CD4-positive, alpha-beta memory T cell (primary cell): ENCODE measurements at regions not wholly inside any gene's neighbourhood (a gene's known extent, or its start where the extent isn't known, plus 50 kb on each side); places are given as distances from the start of the nearest gene placed in this dataset.
"Not testable (repeated sequence)": the region's sequence is repeated elsewhere in the genome, so short reads cannot be mapped to it uniquely, and the experiment has no call there.

Experiments
- CTCF ChIA-PET: fragments of 350-600 bp; sonication (Branson Sonifier 250); formaldehyde crosslinking; loops from one replicate; lab custom pipeline; 2021; ENCODE audit warnings: inconsistent platforms; ENCODE audit not compliant: partially characterized antibody; lab: Charles Lee
- POLR2A ChIA-PET: fragments of 350-600 bp; sonication (Branson Sonifier 250); formaldehyde crosslinking; loops from one replicate; lab custom pipeline; 2021; ENCODE audit not compliant: partially characterized antibody; lab: Charles Lee
- DNase-seq, 5 donors: peaks; one replicate each; pipeline versions ENCODE4 v3.0.0 to v3.0.0-alpha.2; 2020 to 2022; ENCODE audit warnings: mixed read lengths in 1 of 5
- H3K27ac ChIP-seq: one replicate; pipeline ENCODE4 v1.7.0; 2013; ENCODE audit warnings: low read depth, low read length
- H3K27me3 ChIP-seq: 2 replicates; pipeline ENCODE4 v1.7.0; 2013; ENCODE audit warnings: mild to moderate bottlenecking, low read length, moderate library complexity; ENCODE audit not compliant: insufficient read depth
- H3K36me3 ChIP-seq: 2 replicates; pipeline ENCODE4 v1.7.0; 2013; ENCODE audit warnings: mild to moderate bottlenecking, low read length, moderate library complexity; ENCODE audit not compliant: insufficient read depth
- H3K4me1 ChIP-seq: 2 replicates; pipeline ENCODE4 v1.7.0; 2013; ENCODE audit warnings: mild to moderate bottlenecking, low read length, moderate library complexity; ENCODE audit not compliant: insufficient read depth
- H3K4me3 ChIP-seq, 2 donors: one replicate each; pipeline ENCODE4 v1.7.0; 2013; ENCODE audit warnings: low read length in 2 of 2, mild to moderate bottlenecking in 1 of 2
- H3K9me3 ChIP-seq, 2 donors: one replicate each; pipeline ENCODE4 v1.7.0; 2013; ENCODE audit warnings: low read length in 2 of 2, control low read depth in 1 of 2; ENCODE audit not compliant: control insufficient read depth in 1 of 2
- H3K27ac Mint-ChIP-seq, 7 donors: one replicate each; pipeline ENCODE4 v1.8.0; 2020 to 2021; ENCODE audit warnings: mixed read lengths in 7 of 7, mild to moderate bottlenecking in 6 of 7, inconsistent platforms in 3 of 7, moderate library complexity in 3 of 7
- H3K27me3 Mint-ChIP-seq, 2 donors: one replicate each; pipeline ENCODE4 v1.8.0; 2020 to 2021; ENCODE audit warnings: mixed read lengths in 2 of 2
- H3K36me3 Mint-ChIP-seq, 2 donors: one replicate each; pipeline ENCODE4 v1.8.0; 2020 to 2021; ENCODE audit warnings: mixed read lengths in 2 of 2, inconsistent platforms in 1 of 2, mild to moderate bottlenecking in 1 of 2
- H3K4me1 Mint-ChIP-seq, 4 donors: one replicate each; pipeline ENCODE4 v1.8.0; 2020 to 2021; ENCODE audit warnings: mixed read lengths in 4 of 4, mild to moderate bottlenecking in 1 of 4
- H3K4me3 Mint-ChIP-seq, 8 donors: one replicate each; pipeline ENCODE4 v1.8.0; 2020 to 2021; ENCODE audit warnings: mixed read lengths in 8 of 8, mild to moderate bottlenecking in 7 of 8, moderate library complexity in 6 of 8, inconsistent platforms in 3 of 8
- H3K9me3 Mint-ChIP-seq, 8 donors: one replicate each; pipeline ENCODE4 v1.8.0; 2020 to 2021; ENCODE audit warnings: mixed read lengths in 8 of 8, mild to moderate bottlenecking in 5 of 8, inconsistent platforms in 3 of 8, moderate library complexity in 1 of 8
- intact Hi-C: fragments of 100-400 bp; cut with micrococcal nuclease; formaldehyde crosslinking; loops from one replicate; pipeline ENCODE4 v1.15.1; 2023

DNA sequence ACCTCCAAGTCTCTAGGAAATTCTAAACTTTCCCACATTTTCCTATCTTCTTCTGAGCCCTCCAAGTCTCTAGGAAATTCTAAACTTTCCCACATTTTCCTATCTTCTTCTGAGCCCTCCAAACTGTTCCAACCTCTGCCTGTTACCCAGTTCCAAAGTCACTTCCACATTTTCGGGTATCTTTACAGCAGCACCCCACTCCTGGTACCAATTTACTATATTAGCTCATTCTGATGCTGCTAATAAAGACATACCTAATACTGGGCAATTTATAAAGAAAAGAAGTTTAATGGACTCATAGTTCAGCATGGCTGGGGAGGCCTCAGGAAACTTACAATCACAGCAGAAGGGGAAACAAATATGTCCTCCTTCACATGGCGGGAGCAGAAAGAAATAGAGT is 122.4 kb upstream of the PCGF5 start:
- H3K4me1 ChIP-seq, DNase-seq, H3K9me3 ChIP-seq, H3K36me3 ChIP-seq, H3K27ac Mint-ChIP-seq, H3K27me3 ChIP-seq, POLR2A ChIA-PET, intact Hi-C loops, H3K4me3 Mint-ChIP-seq, H3K27ac ChIP-seq, CTCF ChIA-PET, H3K27me3 Mint-ChIP-seq, H3K4me1 Mint-ChIP-seq, H3K4me3 ChIP-seq: not testable (repeated sequence)
- Mint-ChIP-seq H3K9me3 (peaks cover 4 to 31% (median 18%) of the 10 kb centered on the region in 8 donors), H3K36me3 (peaks cover 2 to 18% of the 10 kb centered on the region in 2 donors)

DNA sequence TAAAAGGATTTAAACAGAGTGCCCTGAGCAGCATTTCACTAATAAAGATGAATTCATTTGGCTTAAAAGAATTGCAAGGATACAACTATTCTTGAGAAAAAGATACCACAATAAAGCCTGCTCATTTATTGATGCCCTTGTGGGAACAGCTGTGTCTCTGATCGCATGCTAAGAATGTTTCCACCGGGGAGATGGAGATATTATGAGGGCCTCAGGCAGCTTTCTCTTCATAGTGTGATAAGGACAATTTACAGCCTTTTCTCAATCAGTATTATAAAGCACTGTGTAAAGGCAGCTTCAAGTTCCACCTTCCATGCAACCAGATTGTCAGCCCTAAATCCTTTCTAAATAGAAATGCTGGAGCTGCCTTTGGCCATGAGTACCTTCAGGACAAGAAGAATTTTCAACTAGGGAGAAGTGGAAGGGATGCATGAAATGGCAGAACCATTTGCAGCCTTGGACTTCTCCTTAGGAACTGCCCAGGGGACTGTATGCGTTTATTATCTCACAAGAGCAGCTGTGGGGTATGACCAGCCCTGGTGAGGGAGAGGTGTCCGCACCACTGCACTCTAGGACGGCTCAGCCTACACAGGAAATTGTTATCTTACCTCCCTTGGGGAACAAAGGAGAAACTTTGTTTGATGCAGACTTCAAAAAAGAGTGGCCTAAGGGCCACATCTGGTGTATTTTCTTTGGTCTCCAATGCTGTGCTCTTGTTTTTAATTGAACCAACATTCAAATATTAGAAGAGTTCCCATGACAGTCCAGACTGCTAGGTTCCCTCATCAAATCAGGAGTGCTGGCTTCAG is 116.9 kb upstream of the PCGF5 start:
- no peak overlapping the region for H3K27ac Mint-ChIP-seq
- Histone ChIP-seq H3K4me1 (no peaks in the 10 kb centered on the region), H3K36me3 (no peaks in the 10 kb centered on the region), H3K9me3 (no peaks in the 10 kb centered on the region), H3K27me3 (no peaks in the 10 kb centered on the region), H3K27ac (no peak overlapping the region), H3K4me3 (no peak overlapping the region)
- ChIA-PET POLR2A (no interaction called here), CTCF (no interaction called here)
- no peak overlapping the region for H3K4me3 Mint-ChIP-seq
- peaks cover 0 to 5% (median 0%) of the 10 kb centered on the region in 8 donors for H3K9me3 Mint-ChIP-seq
- no peak for DNase-seq
- H3K36me3 Mint-ChIP-seq: no peaks in the 10 kb centered on the region
- intact Hi-C loops: no loop called here
- peaks cover 0 to 1% (median under 1%) of the 10 kb centered on the region in 4 donors for H3K4me1 Mint-ChIP-seq
- no peaks in the 10 kb centered on the region for H3K27me3 Mint-ChIP-seq

DNA sequence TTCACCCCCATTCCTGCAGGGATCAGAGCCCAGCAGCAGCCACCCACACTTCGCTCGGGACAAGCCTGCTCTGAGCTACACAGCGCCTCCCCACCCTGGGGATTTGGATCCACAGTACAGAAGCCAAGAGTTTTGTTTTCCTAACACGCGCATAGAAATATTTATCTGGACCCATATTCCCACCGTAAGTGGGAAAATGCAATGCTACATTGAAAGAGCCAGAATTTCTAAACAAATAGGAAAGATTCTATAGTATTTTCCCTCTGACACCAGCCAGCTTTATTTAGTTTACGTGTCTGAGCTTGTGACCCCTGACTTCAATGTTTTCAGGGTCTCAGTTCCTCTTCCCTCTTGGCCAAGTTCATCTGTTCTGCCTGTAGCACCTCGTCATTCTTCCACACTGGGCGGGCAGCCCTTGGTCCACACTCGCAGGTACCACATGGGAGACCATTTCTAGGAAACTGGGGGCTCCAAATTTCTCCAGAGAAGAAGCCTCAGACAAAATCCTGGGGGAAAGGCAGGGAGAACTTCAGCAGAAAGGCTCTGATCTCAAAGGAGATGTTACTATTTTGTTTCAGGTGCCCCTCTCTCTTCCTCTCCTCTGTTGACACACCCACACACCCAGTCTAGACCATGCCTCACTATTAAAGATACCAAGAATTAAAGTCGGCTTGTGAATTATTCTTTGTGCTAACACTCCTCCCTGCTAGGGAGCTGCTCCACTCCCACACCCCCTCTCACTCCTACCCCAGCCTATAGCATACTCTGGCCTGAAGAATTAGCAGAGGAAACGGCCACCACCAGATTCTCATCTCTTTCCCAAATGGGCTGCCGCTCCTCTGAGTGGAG is 116.0 kb upstream of the PCGF5 start:
- H3K4me3 ChIP-seq: no peak overlapping the region
- Mint-ChIP-seq H3K4me3 (no peak overlapping the region), H3K27ac (no peak overlapping the region), H3K36me3 (peaks cover 0 to 1% of the 10 kb centered on the region in 2 donors), H3K9me3 (peaks cover 0 to 3% (median 0%) of the 10 kb centered on the region in 8 donors), H3K27me3 (peaks cover 0 to 2% of the 10 kb centered on the region in 2 donors), H3K4me1 (peaks cover 0 to 1% (median under 1%) of the 10 kb centered on the region in 4 donors)
- no peaks in the 10 kb centered on the region for H3K27me3 ChIP-seq
- H3K36me3 ChIP-seq: no peaks in the 10 kb centered on the region
- intact Hi-C loops: no loop called here
- DNase-seq: no peak
- ChIA-PET POLR2A (no interaction called here), CTCF (no interaction called here)
- no peak overlapping the region for H3K27ac ChIP-seq
- no peaks in the 10 kb centered on the region for H3K4me1 ChIP-seq
- no peaks in the 10 kb centered on the region for H3K9me3 ChIP-seq

DNA sequence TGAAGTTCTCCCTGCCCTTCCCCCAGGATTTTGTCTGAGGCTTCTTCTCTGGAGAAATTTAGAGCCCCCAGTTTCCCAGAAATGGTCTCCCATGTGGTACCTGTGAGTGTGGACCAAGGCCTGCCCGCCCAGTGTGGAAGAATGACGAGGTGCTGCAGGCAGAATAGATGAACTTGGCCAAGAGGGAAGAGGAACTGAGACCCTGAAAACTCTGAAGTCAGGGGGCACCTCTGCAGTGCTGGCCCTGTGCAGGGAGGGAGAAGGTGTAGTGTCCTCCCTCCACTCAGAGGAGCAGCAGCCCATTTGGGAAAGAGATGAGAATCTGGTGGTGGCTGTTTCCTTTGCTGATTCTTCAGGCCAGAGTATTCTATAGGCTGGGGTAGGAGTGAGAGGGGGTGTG is 115.2 kb upstream of the PCGF5 start:
- H3K4me3 Mint-ChIP-seq: no peak overlapping the region
- H3K27me3 Mint-ChIP-seq: peaks cover 0 to 2% of the 10 kb centered on the region in 2 donors
- intact Hi-C loops: no loop called here
- H3K9me3 Mint-ChIP-seq: peaks cover 0 to 3% (median 0%) of the 10 kb centered on the region in 8 donors
- no peak for DNase-seq
- POLR2A ChIA-PET: no interaction called here
- no peak overlapping the region for H3K27ac Mint-ChIP-seq
- H3K36me3 Mint-ChIP-seq: peaks cover 0 to 1% of the 10 kb centered on the region in 2 donors
- no peaks in the 10 kb centered on the region for H3K27me3 ChIP-seq
- CTCF ChIA-PET: no interaction called here
- H3K9me3 ChIP-seq: no peaks in the 10 kb centered on the region
- H3K36me3 ChIP-seq: no peaks in the 10 kb centered on the region
- H3K4me3 ChIP-seq: no peak overlapping the region
- H3K4me1 Mint-ChIP-seq: peaks cover 0 to 1% (median under 1%) of the 10 kb centered on the region in 4 donors
- H3K4me1 ChIP-seq: no peaks in the 10 kb centered on the region
- no peak overlapping the region for H3K27ac ChIP-seq

DNA sequence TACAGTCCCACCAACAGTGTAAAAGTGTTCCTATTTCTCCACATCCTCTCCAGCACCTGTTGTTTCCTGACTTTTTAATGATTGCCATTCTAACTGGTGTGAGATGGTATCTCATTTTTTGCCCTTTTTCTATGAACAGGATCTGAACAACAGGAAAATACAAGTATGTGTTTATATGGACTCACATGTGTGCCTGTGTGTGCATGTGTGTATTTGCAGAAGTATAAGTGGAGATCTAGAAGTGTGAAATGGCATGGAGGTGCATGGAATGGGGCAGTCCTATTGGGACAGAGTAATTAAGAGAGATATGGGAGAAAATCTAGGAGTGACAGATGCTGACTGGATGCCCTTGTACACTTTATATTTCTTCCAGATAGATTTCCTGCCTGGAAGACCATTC is 111.6 kb upstream of the PCGF5 start:
- Mint-ChIP-seq H3K9me3 (peaks cover 0 to 3% (median 0%) of the 10 kb centered on the region in 8 donors), H3K36me3 (peaks cover 0 to 1% of the 10 kb centered on the region in 2 donors), H3K27me3 (peaks cover 0 to 2% of the 10 kb centered on the region in 2 donors), H3K4me1 (peaks cover 0 to 1% (median 0%) of the 10 kb centered on the region in 4 donors), H3K27ac (peak overlapping the region in 1 of 7 donors; percentile 31), H3K4me3 (no peak overlapping the region)
- Histone ChIP-seq H3K27ac (no peak overlapping the region), H3K4me1 (no peaks in the 10 kb centered on the region), H3K9me3 (no peaks in the 10 kb centered on the region), H3K36me3 (no peaks in the 10 kb centered on the region), H3K4me3 (no peak overlapping the region), H3K27me3 (no peaks in the 10 kb centered on the region)
- POLR2A ChIA-PET: no interaction called here
- CTCF ChIA-PET: no interaction called here
- intact Hi-C loops: no loop called here
- no peak for DNase-seq

DNA sequence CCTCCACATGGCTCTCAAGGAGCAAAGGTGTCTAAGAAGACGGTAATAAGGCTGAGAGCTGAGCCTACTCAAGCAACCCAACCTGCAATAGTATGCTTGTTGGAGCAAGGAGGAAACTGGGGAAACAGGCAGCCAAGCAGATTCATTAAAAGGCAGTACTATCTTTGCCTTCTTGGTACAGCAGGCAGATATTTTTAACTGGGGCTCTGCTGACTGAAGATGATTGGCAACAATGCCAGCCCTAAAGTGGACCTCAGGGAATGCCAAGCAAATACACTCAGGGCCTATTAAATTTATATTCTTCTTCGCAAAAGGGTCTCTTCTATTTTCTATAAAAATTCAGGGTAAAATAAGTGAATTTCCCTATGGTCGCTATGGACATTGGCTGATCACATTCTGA is 109.4 kb upstream of the PCGF5 start:
- Mint-ChIP-seq H3K4me1 (no peaks in the 10 kb centered on the region), H3K4me3 (no peak overlapping the region), H3K27me3 (peaks cover 0 to 2% of the 10 kb centered on the region in 2 donors), H3K36me3 (peaks cover 0 to 1% of the 10 kb centered on the region in 2 donors), H3K9me3 (peaks cover 0 to 3% (median 0%) of the 10 kb centered on the region in 8 donors), H3K27ac (no peak overlapping the region)
- Histone ChIP-seq H3K4me1 (no peaks in the 10 kb centered on the region), H3K36me3 (no peaks in the 10 kb centered on the region), H3K4me3 (no peak overlapping the region), H3K27me3 (no peaks in the 10 kb centered on the region), H3K27ac (no peak overlapping the region), H3K9me3 (no peaks in the 10 kb centered on the region)
- CTCF ChIA-PET: no interaction called here
- intact Hi-C loops: no loop called here
- DNase-seq: no peak
- POLR2A ChIA-PET: no interaction called here

DNA sequence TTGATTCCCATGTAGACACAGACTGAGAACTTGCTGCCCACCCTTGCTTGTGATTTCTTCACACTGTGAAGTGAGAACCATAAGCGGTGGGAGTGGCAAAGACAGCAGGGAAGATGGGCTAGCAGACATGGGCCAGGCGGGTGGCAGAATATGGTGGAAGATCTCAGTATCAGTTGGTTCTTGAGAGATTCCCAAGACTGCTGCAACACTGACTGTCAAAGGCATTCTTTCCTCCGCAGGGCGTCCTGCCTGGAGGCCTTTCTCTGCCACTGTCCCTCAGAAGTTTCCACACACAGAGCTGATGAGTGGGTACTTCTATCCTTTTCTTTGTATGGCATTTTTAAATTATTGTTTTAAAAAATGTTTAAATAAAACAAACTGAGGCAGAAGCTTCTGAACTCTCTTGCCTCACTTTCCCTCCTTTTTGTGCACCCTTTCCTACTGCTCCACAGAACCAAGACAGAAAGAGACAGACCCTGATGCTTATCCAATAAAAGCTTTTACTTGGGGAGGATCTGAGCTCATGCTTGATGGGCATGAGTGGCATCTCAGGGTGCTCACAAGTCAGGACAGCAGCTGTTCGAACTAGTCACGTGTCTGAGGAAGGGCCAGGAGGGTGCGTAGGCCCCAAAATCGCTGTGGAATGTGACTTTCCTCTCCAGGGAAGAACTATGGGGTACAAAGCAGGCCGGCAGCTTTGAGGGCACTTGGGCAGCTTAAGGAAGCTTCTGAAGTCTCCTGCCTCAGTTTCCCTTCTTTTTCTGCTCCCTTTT is 104.7 kb upstream of the PCGF5 start:
- peak overlapping the region in 1 of 7 donors; percentile 49 for H3K27ac Mint-ChIP-seq
- H3K36me3 Mint-ChIP-seq: no peaks in the 10 kb centered on the region
- Histone ChIP-seq H3K27ac (no peak overlapping the region), H3K4me1 (no peaks in the 10 kb centered on the region), H3K27me3 (no peaks in the 10 kb centered on the region), H3K36me3 (no peaks in the 10 kb centered on the region), H3K9me3 (no peaks in the 10 kb centered on the region), H3K4me3 (no peak overlapping the region)
- CTCF ChIA-PET: interaction anchor here (1.4 kb wide), 1 partner anchor 27 kb away, joined by 5 read pairs; no protein-coding TSS in a partner anchor
- no peaks in the 10 kb centered on the region for H3K4me1 Mint-ChIP-seq
- POLR2A ChIA-PET: no interaction called here
- no peak for DNase-seq
- no peaks in the 10 kb centered on the region for H3K27me3 Mint-ChIP-seq
- intact Hi-C loops: no loop called here
- no peak overlapping the region for H3K4me3 Mint-ChIP-seq
- H3K9me3 Mint-ChIP-seq: no peaks in the 10 kb centered on the region
